ENCODE measurements at regions not wholly inside any gene's neighbourhood (a gene's known extent, or its start where the extent isn't known, plus 50 kb on each side); places are given as distances from the start of the nearest gene placed in this dataset.

DNA sequence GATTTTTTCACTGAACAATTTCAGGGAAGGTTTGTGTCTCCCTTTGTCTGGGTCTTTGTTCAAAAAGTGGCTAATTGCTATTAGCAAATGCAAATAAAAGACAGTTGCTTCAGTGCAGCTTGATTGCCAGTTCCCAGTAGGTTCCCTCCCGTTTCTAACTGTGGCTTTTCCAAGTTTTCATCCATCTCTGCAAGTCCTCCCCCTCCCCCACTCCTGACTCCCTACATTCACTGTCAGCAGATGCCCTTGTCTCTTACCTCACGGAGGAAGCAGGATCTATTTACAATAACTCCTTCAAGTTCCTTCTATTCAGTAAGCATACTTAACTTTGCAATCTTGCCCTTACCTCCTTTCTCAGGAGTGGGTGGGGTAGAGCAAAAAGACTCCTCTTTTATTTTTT is 55.4 kb upstream of the SCEL start:
- no peaks in the 10 kb centered on the region for H3K9me1 ChIP-seq (ENCODE audit: control insufficient read depth, insufficient read depth, low read length)
- in situ Hi-C loops (cut with MboI) (no loop called here), intact Hi-C loops (cut with micrococcal nuclease) (no loop called here)
- no peak overlapping the region for H3K9ac ChIP-seq (ENCODE audit: insufficient read depth in 1 of 2, low read depth in 2 of 2, low read length in 2 of 2)
- no peak for DNase-seq (ENCODE audit: extremely low read depth in 1 of 4, low spot score in 3 of 4)
- ChIA-PET CTCF (ENCODE audit: low intra/inter-chr PET ratio) (no interaction called here), POLR2A (no interaction called here)
- H3K79me2 ChIP-seq (ENCODE audit: control insufficient read depth, insufficient read depth, low read length), result no peaks in the 10 kb centered on the region
- no peak for FAIRE-seq
- H3K36me3 ChIP-seq (ENCODE audit: control insufficient read depth, insufficient read depth, low read length), result no peaks in the 10 kb centered on the region
- no peak for ATAC-seq
- H3K27ac ChIP-seq (ENCODE audit: extremely low read depth, low read depth, low read length), result no peak overlapping the region
- H2AFZ ChIP-seq (ENCODE audit: low read depth, low read length), result no peak overlapping the region
- H3K4me3 ChIP-seq, result no peak overlapping the region
- no peaks in the 10 kb centered on the region for H3K27me3 ChIP-seq (ENCODE audit: control insufficient read depth in 2 of 2, insufficient read depth in 2 of 2, low read length in 2 of 2)
- BruUV-seq (replicated peaks), result no TSS peak
- no peak for TF ChIP-seq RUNX1 (IDR thresholded peaks at IDR 0.05; ENCODE audit: low read depth)
- TF ChIP-seq EGR1 (conservative IDR thresholded peaks at IDR 0.05), result no peak
- no peak for TF ChIP-seq SP2 (IDR thresholded peaks at IDR 0.05; ENCODE audit: extremely low read depth, low read depth, low read length, poor library complexity, severe bottlenecking)
- TF ChIP-seq CHD2 (IDR thresholded peaks at IDR 0.05; ENCODE audit: low read depth, low read length), result no peak
- TF ChIP-seq ZBTB8A (IDR thresholded peaks at IDR 0.05; ENCODE audit: partially characterized antibody), result no peak
- TF ChIP-seq SMC3 (conservative IDR thresholded peaks at IDR 0.05; ENCODE audit: insufficient read depth, low read depth, low read length), result no peak
- no peak for TF ChIP-seq ZNF224 (CRISPR knock-in tag; IDR thresholded peaks at IDR 0.05)
- no peak for TF ChIP-seq FOXA1 (IDR thresholded peaks at IDR 0.05; ENCODE audit: borderline replicate concordance)
- no peak for TF ChIP-seq SRSF3 (IDR thresholded peaks at IDR 0.05; ENCODE audit: insufficient read depth, low read length)
- TF ChIP-seq PCBP2 (IDR thresholded peaks at IDR 0.05; ENCODE audit: low read depth, low read length, poor library complexity, severe bottlenecking), result no peak
- TF ChIP-seq TCF7 (IDR thresholded peaks at IDR 0.05; ENCODE audit: borderline replicate concordance), result no peak
- 10% methylated on average over 2 of the region's 2 CpGs for WGBS (ENCODE audit: insufficient coverage, low coverage, missing lambda C conversion rate)
- H3K4me2 ChIP-seq (ENCODE audit: insufficient read depth, low read length), result no peak overlapping the region
- peaks cover 0 to 5% of the 10 kb centered on the region in 2 experiments; a peak in 2 of 5 replicates for H3K4me1 ChIP-seq (replicated peaks in 1 of 2; ENCODE audit: control insufficient read depth in 2 of 2, insufficient read depth in 2 of 2, low read length in 2 of 2)
- H3K9me3 ChIP-seq (replicated peaks; ENCODE audit: control insufficient read depth, insufficient read depth, low read depth, low read length), result no peaks in the 10 kb centered on the region
- H4K20me1 ChIP-seq (replicated peaks; ENCODE audit: control insufficient read depth, insufficient read depth, low read length), result no peaks in the 10 kb centered on the region

Measured in K562 (cell line).